Neural progenitor cell (in vitro differentiated cells): ENCODE measurements at regions not wholly inside any gene's neighbourhood (a gene's known extent, or its start where the extent isn't known, plus 50 kb on each side); places are given as distances from the start of the nearest gene placed in this dataset.

Experiments
- DNase-seq: peaks from one replicate; pipeline ENCODE4 v3.0.0-alpha.2; 2016; ENCODE audit warnings: low spot score
- H2AFZ ChIP-seq: fragments of 200-600 bp; sonication (generic); replicated peaks from 2 replicates; pipeline ENCODE4 v1.6.1; 2016; ENCODE audit warnings: antibody characterized with exemption
- H3F3A ChIP-seq: fragments of 200-600 bp; sonication (generic); 2 replicates; pipeline ENCODE4 v1.6.1; 2016; ENCODE audit warnings: antibody characterized with exemption, low read depth
- H3K27ac ChIP-seq: fragments of 200-600 bp; sonication (generic); 2 replicates; pipeline ENCODE4 v1.5.1; 2016; ENCODE audit warnings: mild to moderate bottlenecking
- H3K27me3 ChIP-seq: fragments of 200-600 bp; sonication (generic); 2 replicates; pipeline ENCODE4 v1.6.1; 2016; ENCODE audit warnings: mild to moderate bottlenecking, moderate library complexity
- H3K36me3 ChIP-seq: fragments of 200-600 bp; sonication (generic); 2 replicates; pipeline ENCODE4 v1.5.1; 2016
- H3K4me1 ChIP-seq: fragments of 200-600 bp; sonication (generic); 2 replicates; pipeline ENCODE4 v1.6.1; 2016; ENCODE audit warnings: mixed run types
- H3K4me2 ChIP-seq: fragments of 200-600 bp; sonication (generic); 2 replicates; pipeline ENCODE4 v1.6.1; 2016
- H3K4me3 ChIP-seq: fragments of 200-600 bp; sonication (generic); 2 replicates; pipeline ENCODE4 v1.5.1; 2016
- H3K79me2 ChIP-seq: fragments of 200-600 bp; sonication (generic); 2 replicates; pipeline ENCODE4 v1.6.1; 2016; ENCODE audit warnings: low read depth
- H3K9ac ChIP-seq: fragments of 200-600 bp; sonication (generic); 2 replicates; pipeline ENCODE4 v1.6.1; 2016
- H3K9me3 ChIP-seq: fragments of 200-600 bp; sonication (generic); 2 replicates; pipeline ENCODE4 v1.5.1; 2016; ENCODE audit warnings: low read depth
- H4K20me1 ChIP-seq: fragments of 200-600 bp; sonication (generic); 2 replicates; pipeline ENCODE4 v1.6.1; 2016; ENCODE audit warnings: low read depth
- H3K27ac Mint-ChIP-seq: 3 replicates; pipeline ENCODE4 v1.8.0; 2021; ENCODE audit warnings: mixed read lengths
- H3K27me3 Mint-ChIP-seq: 2 replicates; pipeline ENCODE4 v1.8.0; 2022; ENCODE audit warnings: low read depth, mild to moderate bottlenecking, inconsistent platforms, moderate library complexity, mixed read lengths; ENCODE audit not compliant: insufficient read depth
- H3K36me3 Mint-ChIP-seq: 3 replicates; pipeline ENCODE4 v1.8.0; 2021; ENCODE audit warnings: mixed read lengths
- H3K4me1 Mint-ChIP-seq: 3 replicates; pipeline ENCODE4 v1.8.0; 2021; ENCODE audit warnings: mixed read lengths
- H3K4me3 Mint-ChIP-seq: 3 replicates; pipeline ENCODE4 v1.8.0; 2021; ENCODE audit warnings: mild to moderate bottlenecking, moderate library complexity, mixed read lengths
- H3K9me3 Mint-ChIP-seq: 3 replicates; pipeline ENCODE4 v1.8.0; 2020; ENCODE audit warnings: mixed read lengths
- EZH2 ChIP-seq: fragments of 200-600 bp; sonication (generic); IDR thresholded peaks from 2 replicates; pipeline ENCODE4 v1.6.1; 2017; ENCODE audit warnings: antibody characterized with exemption, mild to moderate bottlenecking, moderate library complexity
- EZH2phosphoT487 ChIP-seq: fragments of 200-600 bp; sonication (generic); IDR thresholded peaks from 2 replicates; pipeline ENCODE4 v1.6.1; 2017; ENCODE audit warnings: antibody characterized with exemption
- TF ChIP-seq, protein P1 (sequence below): fragments of 200-600 bp; sonication (generic); IDR thresholded peaks from 2 replicates; pipeline ENCODE4 v1.5.1; 2017; ENCODE audit warnings: antibody characterized with exemption, mild to moderate bottlenecking

DNA sequence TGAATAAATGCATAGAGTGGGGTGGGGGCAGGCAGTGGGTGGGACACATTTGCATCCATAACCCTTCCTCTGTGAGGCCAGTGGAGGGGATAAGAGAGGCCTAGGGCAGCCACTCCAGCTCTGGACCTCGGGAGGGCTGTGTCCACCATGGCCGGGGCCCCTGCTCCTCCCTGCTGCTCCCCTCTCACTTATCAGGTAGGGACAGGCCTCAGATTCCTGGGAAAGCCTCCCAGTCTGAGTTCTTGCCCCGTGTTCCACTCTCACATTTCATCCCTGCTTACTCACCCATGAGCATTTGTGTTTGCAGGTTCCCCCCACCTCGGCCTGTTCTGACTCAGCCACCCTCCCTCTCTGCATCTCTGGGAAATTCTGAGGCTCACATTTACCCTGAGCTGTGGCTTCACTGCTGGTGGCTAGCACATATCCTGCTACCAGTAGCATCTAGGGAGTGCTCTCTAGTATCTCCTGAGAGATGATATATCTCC is 128.7 kb upstream of the TOP3B start:
- no peaks in the 10 kb centered on the region for H3K36me3 Mint-ChIP-seq
- peaks cover 78% of the 10 kb centered on the region for H3K27me3 ChIP-seq
- DNase-seq: no peak
- no peaks in the 10 kb centered on the region for H3K9me3 Mint-ChIP-seq
- no peak for TF ChIP-seq EZH2phosphoT487
- no peaks in the 10 kb centered on the region for H3K27me3 Mint-ChIP-seq
- no peaks in the 10 kb centered on the region for H3K79me2 ChIP-seq
- no peak overlapping the region for H2AFZ ChIP-seq
- H3F3A ChIP-seq: no peaks in the 10 kb centered on the region
- no peaks in the 10 kb centered on the region for H3K36me3 ChIP-seq
- H3K9ac ChIP-seq: no peak overlapping the region
- H3K9me3 ChIP-seq: no peaks in the 10 kb centered on the region
- no peak overlapping the region for H3K4me2 ChIP-seq
- H3K4me1 ChIP-seq: no peaks in the 10 kb centered on the region
- no peak overlapping the region for H3K27ac Mint-ChIP-seq
- no peak overlapping the region for H3K4me3 Mint-ChIP-seq
- peaks cover 15% of the 10 kb centered on the region for H3K4me1 Mint-ChIP-seq
- H3K4me3 ChIP-seq: no peak overlapping the region
- H4K20me1 ChIP-seq: no peaks in the 10 kb centered on the region
- no peak overlapping the region for H3K27ac ChIP-seq

DNA sequence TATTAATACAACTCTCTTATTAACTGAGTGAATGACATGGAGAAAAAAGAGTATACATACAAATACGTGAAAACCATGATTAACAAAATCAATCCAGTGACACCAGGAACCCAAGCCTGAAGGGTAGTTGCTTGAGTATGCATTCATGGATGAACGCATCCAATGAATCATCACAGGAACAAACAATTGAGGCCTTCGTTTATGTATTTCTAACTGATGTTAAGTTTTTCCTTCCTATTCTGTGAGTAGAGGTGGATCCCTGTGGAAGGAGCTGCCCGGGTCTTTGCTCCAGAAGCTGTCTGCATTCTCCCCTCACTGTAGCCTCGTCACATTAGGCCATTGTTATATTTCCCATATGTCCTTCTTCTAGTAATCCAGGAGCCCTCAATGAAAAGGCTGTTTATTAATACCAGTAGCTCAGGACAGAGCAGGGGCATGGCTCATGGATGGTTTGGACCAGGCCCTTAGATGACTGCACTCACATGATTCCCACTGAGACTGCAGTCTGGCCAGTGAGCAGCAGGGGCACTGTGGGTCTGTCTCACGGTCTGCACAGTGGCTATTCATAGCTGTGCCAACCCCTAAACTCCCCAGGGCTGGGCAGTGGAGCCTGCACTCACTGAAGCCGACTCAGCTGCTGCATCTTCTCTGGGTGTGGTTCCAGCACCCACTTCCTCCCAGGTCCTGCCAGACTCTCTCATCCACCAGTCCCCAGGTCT is 128.1 kb upstream of the TOP3B start:
- Histone ChIP-seq H3K9ac (no peak overlapping the region), H3K27me3 (peaks cover 84% of the 10 kb centered on the region), H3K36me3 (no peaks in the 10 kb centered on the region), H3K4me3 (no peak overlapping the region), H3F3A (no peaks in the 10 kb centered on the region), H2AFZ (no peak overlapping the region), H3K9me3 (no peaks in the 10 kb centered on the region), H3K4me2 (no peak overlapping the region), H4K20me1 (no peaks in the 10 kb centered on the region), H3K79me2 (no peaks in the 10 kb centered on the region), H3K27ac (no peak overlapping the region), H3K4me1 (no peaks in the 10 kb centered on the region)
- DNase-seq: peak; percentile 62
- TF ChIP-seq EZH2phosphoT487 (no peak), EZH2 (no peak)
- TF ChIP-seq, protein P1, sequence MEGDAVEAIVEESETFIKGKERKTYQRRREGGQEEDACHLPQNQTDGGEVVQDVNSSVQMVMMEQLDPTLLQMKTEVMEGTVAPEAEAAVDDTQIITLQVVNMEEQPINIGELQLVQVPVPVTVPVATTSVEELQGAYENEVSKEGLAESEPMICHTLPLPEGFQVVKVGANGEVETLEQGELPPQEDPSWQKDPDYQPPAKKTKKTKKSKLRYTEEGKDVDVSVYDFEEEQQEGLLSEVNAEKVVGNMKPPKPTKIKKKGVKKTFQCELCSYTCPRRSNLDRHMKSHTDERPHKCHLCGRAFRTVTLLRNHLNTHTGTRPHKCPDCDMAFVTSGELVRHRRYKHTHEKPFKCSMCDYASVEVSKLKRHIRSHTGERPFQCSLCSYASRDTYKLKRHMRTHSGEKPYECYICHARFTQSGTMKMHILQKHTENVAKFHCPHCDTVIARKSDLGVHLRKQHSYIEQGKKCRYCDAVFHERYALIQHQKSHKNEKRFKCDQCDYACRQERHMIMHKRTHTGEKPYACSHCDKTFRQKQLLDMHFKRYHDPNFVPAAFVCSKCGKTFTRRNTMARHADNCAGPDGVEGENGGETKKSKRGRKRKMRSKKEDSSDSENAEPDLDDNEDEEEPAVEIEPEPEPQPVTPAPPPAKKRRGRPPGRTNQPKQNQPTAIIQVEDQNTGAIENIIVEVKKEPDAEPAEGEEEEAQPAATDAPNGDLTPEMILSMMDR: peak; percentile 61
- Mint-ChIP-seq H3K9me3 (no peaks in the 10 kb centered on the region), H3K4me1 (peaks cover 15% of the 10 kb centered on the region), H3K27me3 (no peaks in the 10 kb centered on the region), H3K4me3 (no peak overlapping the region), H3K36me3 (no peaks in the 10 kb centered on the region), H3K27ac (no peak overlapping the region)

DNA sequence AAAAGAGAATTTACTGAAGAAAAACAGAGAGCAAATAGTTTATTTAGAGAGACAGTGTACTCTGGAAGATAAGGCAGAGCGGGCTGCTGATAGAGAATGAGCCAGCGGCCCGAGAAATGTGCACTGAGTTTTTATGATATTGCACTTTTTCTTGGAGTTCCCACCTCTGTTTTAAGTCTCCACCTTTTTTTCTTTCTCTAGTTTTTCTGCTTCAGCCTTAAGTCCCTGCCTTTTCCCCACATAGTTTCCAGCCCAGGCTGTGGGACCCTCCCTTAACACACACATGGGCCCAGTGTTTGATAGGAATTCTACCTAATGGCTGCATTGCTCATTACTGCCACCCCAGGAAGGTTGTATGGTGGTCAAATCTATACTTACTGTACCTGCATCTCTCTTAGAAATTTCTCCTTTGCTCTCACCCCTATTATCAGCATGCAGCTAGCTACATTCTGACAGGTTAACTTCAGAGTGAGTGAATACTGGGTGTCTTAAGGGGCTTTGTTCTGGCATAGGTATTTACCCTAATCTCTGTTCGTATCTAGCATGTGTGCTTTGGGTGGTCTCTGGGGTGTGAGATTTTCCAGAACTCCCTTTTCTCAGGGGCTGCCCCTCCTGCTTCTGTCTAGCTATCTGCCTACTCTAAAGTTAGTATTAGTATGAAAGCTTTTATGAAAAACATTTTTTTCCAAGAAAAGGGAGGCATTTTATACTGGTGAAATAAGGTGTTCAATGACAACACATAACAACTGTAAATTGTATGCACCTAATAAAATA is 127.3 kb upstream of the TOP3B start:
- no peaks in the 10 kb centered on the region for H3K36me3 Mint-ChIP-seq
- H3K27ac Mint-ChIP-seq: peak overlapping the region; percentile 42
- Histone ChIP-seq H2AFZ (no peak overlapping the region), H3K9me3 (no peaks in the 10 kb centered on the region), H3K4me3 (no peak overlapping the region), H3K27me3 (peaks cover 93% of the 10 kb centered on the region), H3K4me1 (no peaks in the 10 kb centered on the region), H3F3A (no peaks in the 10 kb centered on the region), H3K27ac (no peak overlapping the region), H4K20me1 (no peaks in the 10 kb centered on the region), H3K9ac (no peak overlapping the region), H3K36me3 (no peaks in the 10 kb centered on the region), H3K4me2 (no peak overlapping the region), H3K79me2 (no peaks in the 10 kb centered on the region)
- H3K4me3 Mint-ChIP-seq: no peak overlapping the region
- TF ChIP-seq, protein P1: peak; percentile 40
- TF ChIP-seq EZH2phosphoT487: no peak
- no peaks in the 10 kb centered on the region for H3K9me3 Mint-ChIP-seq
- H3K27me3 Mint-ChIP-seq: no peaks in the 10 kb centered on the region
- no peak for DNase-seq
- peaks cover 15% of the 10 kb centered on the region for H3K4me1 Mint-ChIP-seq

DNA sequence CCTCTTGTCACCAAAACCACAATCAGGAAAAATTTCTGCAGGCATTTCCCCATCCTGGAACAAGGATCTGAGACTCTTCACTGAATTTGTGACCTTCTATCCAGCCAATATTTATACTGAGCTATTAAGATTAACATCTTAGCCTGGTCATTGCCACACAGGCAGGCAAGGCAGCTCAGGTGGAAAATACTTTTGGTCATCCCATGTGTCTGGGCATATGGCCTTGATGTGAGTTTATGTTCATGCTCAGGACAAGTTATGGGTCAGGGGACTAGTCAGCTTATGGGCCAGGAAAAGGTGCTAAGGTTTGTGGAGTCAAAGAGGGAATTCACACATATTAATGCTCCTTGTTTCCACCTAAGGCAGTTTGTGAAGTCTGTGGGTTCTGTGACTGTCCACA is 124.3 kb upstream of the TOP3B start:
- H3K4me1 ChIP-seq: no peaks in the 10 kb centered on the region
- no peak for DNase-seq
- no peaks in the 10 kb centered on the region for H4K20me1 ChIP-seq
- no peak overlapping the region for H3K4me3 Mint-ChIP-seq
- peaks cover 2% of the 10 kb centered on the region for H3K27me3 Mint-ChIP-seq
- H3F3A ChIP-seq: no peaks in the 10 kb centered on the region
- no peaks in the 10 kb centered on the region for H3K9me3 ChIP-seq
- H3K79me2 ChIP-seq: no peaks in the 10 kb centered on the region
- peaks cover 15% of the 10 kb centered on the region for H3K4me1 Mint-ChIP-seq
- H3K36me3 ChIP-seq: no peaks in the 10 kb centered on the region
- no peak overlapping the region for H3K4me3 ChIP-seq
- H3K4me2 ChIP-seq: no peak overlapping the region
- no peaks in the 10 kb centered on the region for H3K9me3 Mint-ChIP-seq
- TF ChIP-seq, protein P1: no peak
- TF ChIP-seq EZH2 (no peak), EZH2phosphoT487 (no peak)
- no peak overlapping the region for H2AFZ ChIP-seq
- no peak overlapping the region for H3K9ac ChIP-seq
- H3K27ac Mint-ChIP-seq: no peak overlapping the region
- no peak overlapping the region for H3K27ac ChIP-seq
- H3K27me3 ChIP-seq: peaks cover 99% of the 10 kb centered on the region
- H3K36me3 Mint-ChIP-seq: no peaks in the 10 kb centered on the region
